ENCODE measurements at regions not wholly inside any gene's neighbourhood (a gene's known extent, or its start where the extent isn't known, plus 50 kb on each side); places are given as distances from the start of the nearest gene placed in this dataset.

- TF ChIP-seq CTCF (IDR thresholded peaks at IDR 0.05; ENCODE audit: control extremely low read depth in 1 of 3, insufficient read depth in 1 of 3, low read depth in 1 of 3, low read length in 3 of 3) (no peak), GABPA (IDR thresholded peaks at IDR 0.05; ENCODE audit: borderline replicate concordance, insufficient read depth, low read length) (no peak), ATF3 (IDR thresholded peaks at IDR 0.05; ENCODE audit: insufficient read depth, low read depth, low read length) (no peak), SP4 (IDR thresholded peaks at IDR 0.05; ENCODE audit: low read length) (no peak), CEBPB (IDR thresholded peaks at IDR 0.05; ENCODE audit: low read depth, low read length) (no peak), KDM5A (IDR thresholded peaks at IDR 0.05; ENCODE audit: low read length) (no peak), USF2 (IDR thresholded peaks at IDR 0.05; ENCODE audit: low read length) (no peak), NANOG (IDR thresholded peaks at IDR 0.05; ENCODE audit: insufficient read depth, low read depth, low read length, poor library complexity, severe bottlenecking) (no peak), SIN3A (conservative IDR thresholded peaks at IDR 0.05 in 1 of 2, IDR thresholded peaks at IDR 0.05 in 1 of 2; ENCODE audit: low read depth in 1 of 2, low read length in 2 of 2) (no peak), SUZ12 (IDR thresholded peaks at IDR 0.05; ENCODE audit: low read length) (no peak), POLR2A (IDR thresholded peaks at IDR 0.05; ENCODE audit: control extremely low read depth in 1 of 2, low read depth in 2 of 2, low read length in 2 of 2) (no peak), POLR2AphosphoS5 (IDR thresholded peaks at IDR 0.05; ENCODE audit: low read depth, low read length) (no peak), EZH2 (IDR thresholded peaks at IDR 0.05; ENCODE audit: low read depth, low read length, severe bottlenecking) (no peak)
These were observed 104.7 kb downstream of the EVX1 start for GRCh38 chr7:27347276-27347640.
